IPS DF 4.7 (cell line): ENCODE measurements at regions not wholly inside any gene's neighbourhood (a gene's known extent, or its start where the extent isn't known, plus 50 kb on each side); places are given as distances from the start of the nearest gene placed in this dataset.

Source experiments
- DNase-seq: peaks from one replicate; pipeline ENCODE4 v3.0.0-alpha.2; 2013; ENCODE audit warnings: low spot score; ENCODE audit errors: extremely low read depth

GRCh38 chr13:69450245-69450644, 657.4 kb upstream of the ATXN8OS start:
- DNase-seq, result no peak

DNA sequence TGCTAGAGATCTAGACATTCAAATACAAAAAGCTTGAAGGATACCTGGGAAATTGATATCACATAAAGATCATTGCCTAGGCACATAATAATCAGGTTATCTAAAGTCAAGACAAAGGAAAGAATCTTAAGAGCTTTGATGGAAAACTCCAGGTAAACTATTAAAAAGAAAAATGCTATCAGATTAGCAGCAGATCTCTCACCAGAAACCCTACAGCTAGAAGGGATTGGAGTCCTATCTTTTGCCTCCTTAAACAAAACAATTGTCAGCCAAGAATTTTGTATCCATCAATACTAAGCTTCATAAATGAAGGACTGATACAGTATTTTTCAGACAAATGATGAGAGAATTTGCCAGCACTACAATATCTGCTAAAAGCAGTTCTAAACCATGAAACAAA, 682.4 kb upstream of the ATXN8OS start:
- no peak for DNase-seq

DNA sequence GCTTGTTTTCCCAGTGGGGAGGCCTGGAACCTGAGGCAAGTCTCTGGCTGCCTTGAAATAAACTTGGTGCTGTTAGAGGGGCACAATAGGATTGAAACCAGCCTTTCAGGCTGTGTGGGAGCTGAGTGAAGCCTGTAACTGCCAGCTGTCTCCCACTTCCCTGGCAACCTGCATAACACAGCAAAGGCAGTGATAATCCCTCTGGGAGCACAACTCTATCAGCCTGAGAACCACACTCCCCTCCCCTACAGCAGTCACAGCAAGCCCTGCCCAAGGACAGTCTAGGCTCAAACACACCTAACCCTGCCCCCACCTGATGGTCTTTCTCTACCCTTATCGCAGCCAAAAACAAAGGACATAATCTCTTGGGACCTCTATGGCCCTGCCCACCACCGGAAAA, 683.8 kb upstream of the ATXN8OS start:
- DNase-seq, result no peak

GRCh38 chr13:69418319-69418718, 689.3 kb upstream of the ATXN8OS start:
- peak; percentile 16 for DNase-seq

GRCh38 chr13:69410761-69411160, 696.9 kb upstream of the ATXN8OS start:
- DNase-seq, result no peak

GRCh38 chr13:69391756-69392155, 715.9 kb upstream of the ATXN8OS start:
- DNase-seq, result no peak

DNA sequence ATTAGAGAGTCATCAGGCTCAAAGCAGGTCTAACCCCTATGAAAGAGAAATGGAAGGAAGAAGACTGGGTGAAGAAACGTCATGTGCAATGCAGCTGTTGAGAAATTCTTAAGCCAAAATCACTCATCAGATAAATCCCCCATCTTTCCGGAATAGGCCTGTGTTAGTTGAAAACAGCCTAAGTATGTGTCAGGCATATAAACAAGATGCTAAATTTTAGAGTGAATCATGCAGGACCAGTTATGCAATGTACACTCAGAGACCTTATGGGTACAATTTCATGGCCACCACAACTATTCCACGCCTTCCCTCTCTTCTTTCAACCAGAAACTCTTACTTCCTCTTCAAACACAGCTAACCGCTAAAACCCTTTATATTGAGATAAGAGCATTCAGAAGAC, 717.7 kb upstream of the ATXN8OS start:
- no peak for DNase-seq

DNA sequence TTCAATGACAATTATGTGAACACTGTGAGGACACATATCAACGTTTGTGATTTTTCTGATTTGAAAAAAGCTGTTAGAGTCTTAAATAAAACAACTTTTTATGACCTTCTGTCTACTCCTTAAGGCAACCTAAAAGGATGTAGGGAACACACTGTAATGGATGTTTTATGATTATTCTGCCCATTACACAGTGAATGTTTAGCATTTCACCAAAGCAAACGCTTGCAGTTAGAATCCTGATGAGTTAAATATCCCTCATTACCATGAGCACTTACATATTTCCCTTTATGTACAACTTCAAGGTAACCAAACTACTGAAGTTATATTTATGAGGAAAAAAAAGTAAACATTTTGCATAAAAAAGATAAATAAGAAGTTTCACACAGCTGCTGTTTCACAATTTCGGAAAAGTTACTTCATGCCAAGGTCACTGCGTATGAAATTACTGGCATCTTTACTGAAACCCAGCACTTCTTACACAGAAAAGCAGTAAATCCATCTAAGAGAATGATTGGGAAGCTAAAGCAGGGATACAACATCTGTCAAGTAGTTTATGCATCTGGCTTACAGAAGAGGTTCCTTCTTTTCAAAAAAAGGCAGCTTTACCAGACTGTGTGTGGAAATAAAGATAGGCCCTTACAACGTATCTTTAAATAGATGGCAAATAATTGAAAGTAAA, 733.7 kb upstream of the ATXN8OS start:
- DNase-seq, result no peak

DNA sequence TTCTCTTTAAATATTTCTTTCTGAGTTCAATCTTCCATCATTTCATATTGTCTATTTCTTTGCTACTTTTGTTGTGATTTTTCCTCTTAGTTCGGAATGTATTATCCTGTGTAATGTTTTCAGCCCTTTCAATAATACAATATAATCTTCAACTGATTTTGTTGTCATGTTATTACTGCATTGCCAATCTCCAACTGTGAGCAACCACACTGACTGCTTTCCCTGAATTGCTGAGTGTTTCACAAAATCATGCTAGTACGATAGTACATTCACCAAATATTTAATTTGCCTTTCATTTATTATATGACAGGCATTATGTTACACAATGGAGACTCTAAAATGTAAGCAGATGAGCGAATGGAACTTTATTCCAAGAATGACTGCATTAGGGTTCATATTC, 744.3 kb upstream of the ATXN8OS start:
- DNase-seq, result no peak

- DNase-seq, result no peak
Observed at GRCh38 chr13:69331245-69331644, 776.4 kb upstream of the ATXN8OS start.

- DNase-seq, result no peak
Observed at GRCh38 chr13:69324090-69324886, 783.3 kb upstream of the ATXN8OS start.

DNA sequence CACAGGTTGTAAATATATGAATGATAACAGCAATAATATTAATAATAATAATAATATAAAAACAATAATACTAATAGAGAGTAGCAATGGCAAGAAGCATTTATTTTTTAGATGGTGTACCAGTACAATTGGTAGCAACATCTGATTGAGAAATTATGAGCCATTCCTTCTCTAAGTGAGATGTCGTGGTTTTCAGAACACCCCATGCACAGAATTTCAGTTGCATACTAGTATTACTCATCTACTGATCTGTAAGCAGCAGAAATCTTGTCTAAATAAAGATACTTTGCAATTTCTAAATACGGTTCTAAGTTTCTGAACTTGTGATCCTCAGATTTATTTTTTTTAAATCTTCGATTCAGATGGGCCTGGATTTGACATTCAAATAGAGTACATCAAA, 788.0 kb upstream of the ATXN8OS start:
- no peak for DNase-seq

GRCh38 chr13:69315039-69315438, 792.6 kb upstream of the ATXN8OS start:
- DNase-seq, result no peak

GRCh38 chr13:69306766-69307165, 800.9 kb upstream of the ATXN8OS start:
- no peak for DNase-seq

DNA sequence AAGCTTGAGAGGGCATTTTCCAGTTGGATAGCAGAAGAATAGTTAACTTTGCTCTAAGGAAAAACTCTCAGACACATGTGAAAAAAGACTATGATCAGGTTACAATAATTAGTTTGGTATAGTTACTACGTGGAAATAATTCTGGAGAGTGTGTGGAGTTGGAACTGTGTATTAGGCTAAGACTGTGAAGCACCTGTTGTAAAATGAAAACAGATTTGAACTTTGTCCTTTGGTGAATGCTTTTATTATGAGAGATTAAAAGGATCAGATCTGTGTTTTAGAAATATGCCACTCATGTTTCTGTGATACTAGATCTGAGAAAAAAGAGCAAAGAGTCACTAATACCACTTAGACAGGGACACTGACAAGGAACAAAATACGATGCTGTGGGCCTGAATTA, 807.5 kb upstream of the ATXN8OS start:
- DNase-seq, result no peak

DNA sequence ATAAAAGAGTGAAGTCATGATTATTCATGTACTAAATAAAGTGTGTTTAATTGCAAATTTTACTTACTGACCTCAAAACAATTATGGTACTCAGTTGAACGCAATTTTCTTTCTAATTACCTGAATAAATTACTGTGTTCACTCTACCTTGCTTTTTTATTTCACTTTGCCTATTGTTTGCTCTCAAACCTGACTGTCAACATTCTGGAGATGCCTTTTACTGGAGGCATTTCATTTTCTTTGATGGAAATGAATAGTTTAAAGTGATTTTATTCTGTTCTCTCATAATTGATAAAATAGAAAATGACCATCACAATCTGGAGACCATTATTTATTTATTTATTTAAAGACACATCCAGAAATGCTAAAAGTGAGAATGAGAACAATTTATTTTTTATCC, 811.5 kb upstream of the ATXN8OS start:
- DNase-seq, result no peak

GRCh38 chr13:69292789-69293425, 814.7 kb upstream of the ATXN8OS start:
- no peak for DNase-seq

GRCh38 chr13:69291292-69291906, 816.2 kb upstream of the ATXN8OS start:
- no peak for DNase-seq

DNA sequence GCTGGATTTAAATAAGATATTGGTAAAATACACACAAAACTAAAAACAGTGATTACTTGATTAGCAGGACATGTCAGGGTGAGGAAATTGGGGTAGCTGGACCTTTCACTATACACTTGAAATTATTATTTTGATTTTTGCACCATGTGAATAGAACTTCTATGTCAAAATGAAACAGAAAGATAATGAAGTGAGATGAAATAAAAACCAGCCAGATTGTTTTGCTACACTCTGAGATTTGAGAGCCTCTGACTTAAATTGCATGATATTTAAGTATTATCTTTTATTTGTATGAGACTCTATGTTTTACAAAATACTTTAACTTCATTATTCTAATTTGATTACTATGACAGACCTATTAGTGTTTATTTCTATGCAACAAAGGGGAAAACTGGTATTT, 819.6 kb upstream of the ATXN8OS start:
- no peak for DNase-seq

DNA sequence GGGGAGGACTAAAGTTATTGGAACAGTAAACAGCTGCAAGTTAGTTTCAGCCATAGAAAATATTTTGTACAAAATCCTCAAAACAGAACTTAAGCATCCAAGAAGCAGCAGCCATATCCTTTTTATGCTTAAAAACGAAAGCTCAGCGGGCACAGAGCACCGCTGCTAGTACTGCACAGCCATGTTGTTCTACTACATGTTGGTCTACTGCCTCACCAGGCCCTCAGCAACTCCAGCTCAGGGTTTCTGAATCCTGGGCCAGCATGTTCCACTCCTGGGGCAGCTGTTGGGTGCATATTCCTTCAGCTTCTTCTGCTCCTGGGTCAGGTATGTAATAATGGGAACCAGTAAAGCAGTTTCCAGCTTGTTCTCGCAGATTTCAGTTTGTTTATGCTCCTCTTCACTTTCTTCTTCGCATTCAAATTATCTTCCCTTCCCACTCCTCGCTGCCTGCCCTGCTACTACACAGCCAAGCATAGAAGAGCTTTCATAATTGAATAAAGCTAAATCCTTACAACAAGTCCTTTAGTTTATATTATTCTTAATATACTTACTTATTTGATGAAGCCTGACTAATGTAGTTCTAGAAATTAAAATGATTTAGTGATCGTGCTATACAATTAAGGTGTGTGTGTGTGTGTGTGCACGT, 820.5 kb upstream of the ATXN8OS start:
- DNase-seq, result no peak

- no peak for DNase-seq
Observed at GRCh38 chr13:69283837-69284236, 823.8 kb upstream of the ATXN8OS start.

GRCh38 chr13:69283301-69283700, 824.3 kb upstream of the ATXN8OS start:
- DNase-seq, result no peak
